ENCODE measurements at regions not wholly inside any gene's neighbourhood (a gene's known extent, or its start where the extent isn't known, plus 50 kb on each side); places are given as distances from the start of the nearest gene placed in this dataset.

- H3K9me3 ChIP-seq (replicated peaks in 1 of 3): no peaks in the 10 kb centered on the region
- H3K36me3 ChIP-seq (replicated peaks in 1 of 2): no peaks in the 10 kb centered on the region
- no peaks in the 10 kb centered on the region for H3K4me1 ChIP-seq (replicated peaks in 1 of 2)
- no peak overlapping the region for H3K27ac ChIP-seq
- 60 to 71% (median 61%) methylated on average over 5 of the region's 5 CpGs for WGBS, 4 donors
- TF ChIP-seq POLR2A (IDR thresholded peaks at IDR 0.05) (no peak), CTCF (IDR thresholded peaks at IDR 0.05) (no peak)
- no peaks in the 10 kb centered on the region for H3K27me3 ChIP-seq
- intact Hi-C loops (cut with DNase I): no loop called here
- no peak for DNase-seq
- H3K4me3 ChIP-seq: no peak overlapping the region
These were observed 88.4 kb upstream of the B3GAT2 start for GRCh38 chr6:71045296-71045695.

GRCh38 chr6:71047417-71047816 is 90.6 kb upstream of the B3GAT2 start:
- no peaks in the 10 kb centered on the region for H3K36me3 ChIP-seq (replicated peaks in 1 of 2)
- no peaks in the 10 kb centered on the region for H3K4me1 ChIP-seq (replicated peaks in 1 of 2)
- H3K27ac ChIP-seq: no peak overlapping the region
- no peak for DNase-seq
- intact Hi-C loops (cut with DNase I): no loop called here
- TF ChIP-seq CTCF (IDR thresholded peaks at IDR 0.05) (no peak), POLR2A (IDR thresholded peaks at IDR 0.05) (no peak)
- H3K4me3 ChIP-seq: no peak overlapping the region
- no peaks in the 10 kb centered on the region for H3K9me3 ChIP-seq (replicated peaks in 1 of 3)
- H3K27me3 ChIP-seq: no peaks in the 10 kb centered on the region
- 87 to 90% (median 89%) methylated on average over 4 of the region's 4 CpGs for WGBS, 4 donors

- Histone ChIP-seq H3K4me3 (no peak overlapping the region), H3K27ac (no peak overlapping the region), H3K4me1 (replicated peaks in 1 of 2) (no peaks in the 10 kb centered on the region), H3K27me3 (no peaks in the 10 kb centered on the region), H3K9me3 (replicated peaks in 1 of 3) (no peaks in the 10 kb centered on the region), H3K36me3 (replicated peaks in 1 of 2) (no peaks in the 10 kb centered on the region)
- DNase-seq: no peak
- TF ChIP-seq POLR2A (IDR thresholded peaks at IDR 0.05) (no peak), CTCF (IDR thresholded peaks at IDR 0.05) (no peak)
- intact Hi-C loops (cut with DNase I): no loop called here
- 67 to 79% (median 72%) methylated on average over 4 of the region's 4 CpGs for WGBS, 4 donors
These were observed 91.7 kb upstream of the B3GAT2 start for GRCh38 chr6:71048320-71049164.

- Histone ChIP-seq H3K9me3 (replicated peaks in 1 of 3) (no peaks in the 10 kb centered on the region), H3K27me3 (no peaks in the 10 kb centered on the region), H3K4me1 (replicated peaks in 1 of 2) (no peaks in the 10 kb centered on the region), H3K4me3 (no peak overlapping the region), H3K36me3 (replicated peaks in 1 of 2) (no peaks in the 10 kb centered on the region), H3K27ac (no peak overlapping the region)
- WGBS, 4 donors: 76 to 89% (median 83%) methylated on average over 3 of the region's 3 CpGs
- intact Hi-C loops (cut with DNase I): no loop called here
- no peak for TF ChIP-seq CTCF (IDR thresholded peaks at IDR 0.05)
- DNase-seq: no peak
These were observed 92.4 kb upstream of the B3GAT2 start for GRCh38 chr6:71049198-71049770.

Measured in adrenal gland (tissue), 9 donors.